GM12878 (cell line): ENCODE measurements at regions not wholly inside any gene's neighbourhood (a gene's known extent, or its start where the extent isn't known, plus 50 kb on each side); places are given as distances from the start of the nearest gene placed in this dataset.

Source experiments
- ATAC-seq: fragments of 200-7000 bp; cut with Tn5 transposase; 3 replicates; pipeline ENCODE4 v1.9.1; 2020; ENCODE audit warnings: mild to moderate bottlenecking, moderate library complexity
- BruUV-seq: library from RNA; stranded (reverse); fragments of 400-500 nt; replicated peaks from 2 replicates; lab custom pipeline; 2021; lab: Mats Ljungman, UMichigan
- CTCF ChIA-PET: fragments of 300-600 bp; sonication (Branson Sonifier 250); formaldehyde crosslinking; extraction: SDS; loops from one replicate; lab custom pipeline; 2021; ENCODE audit warnings: inconsistent platforms; lab: Yijun Ruan, JAX
- POLR2A ChIA-PET: fragments of 350-600 bp; formaldehyde crosslinking; extraction: SDS; loops from one replicate; lab custom pipeline; 2021; ENCODE audit warnings: inconsistent platforms; lab: Charles Lee
- RAD21 ChIA-PET: fragments of 300-600 bp; sonication (Branson Sonifier 250); formaldehyde crosslinking; loops from one replicate; lab custom pipeline; 2023; ENCODE audit warnings: antibody characterized with exemption; ENCODE audit not compliant: unreplicated experiment; lab: Charles Lee
- SMC1A ChIA-PET: fragments of 300-600 bp; sonication (Branson Sonifier 250); formaldehyde crosslinking; loops from one replicate; lab custom pipeline; 2023; ENCODE audit not compliant: unreplicated experiment, uncharacterized antibody; lab: Charles Lee
- DNase-seq: peaks from one replicate; pipeline ENCODE4 v3.0.0-alpha.2; 2011; ENCODE audit warnings: low read depth, low spot score
- FAIRE-seq: peaks from 3 replicates; lab custom pipeline; 2011; peaks lifted over from hg19 to GRCh38; lab: Jason Lieb, UNC
- H2AFZ ChIP-seq: 2 replicates; pipeline ENCODE4 v1.6.0; 2011; ENCODE audit warnings: low read depth, low read length, control low read depth; ENCODE audit not compliant: control insufficient read depth
- H3K27ac ChIP-seq: 2 replicates; pipeline ENCODE4 v1.5.1; 2011; ENCODE audit warnings: control low read depth; ENCODE audit not compliant: control insufficient read depth, insufficient read depth
- H3K27me3 ChIP-seq, 2 experiments: replicated peaks in 1 of 2; 2 replicates each; pipeline versions ENCODE4 v1.6.0 to v1.6.1; 2011; ENCODE audit warnings: low read length in 1 of 2; ENCODE audit not compliant: control insufficient read depth in 2 of 2, insufficient read depth in 2 of 2
- H3K36me3 ChIP-seq, 2 experiments: 2 replicates each; pipeline ENCODE4 v1.5.1; 2011; ENCODE audit warnings: low read length in 1 of 2; ENCODE audit not compliant: control insufficient read depth in 2 of 2, insufficient read depth in 2 of 2
- H3K4me1 ChIP-seq: 2 replicates; pipeline ENCODE4 v1.6.1; 2011; ENCODE audit warnings: mild to moderate bottlenecking, low read length, moderate library complexity, mixed read lengths; ENCODE audit not compliant: control insufficient read depth, insufficient read depth
- H3K4me2 ChIP-seq: 2 replicates; pipeline ENCODE4 v1.6.0; 2011; ENCODE audit warnings: control low read depth; ENCODE audit not compliant: control insufficient read depth, insufficient read depth
- H3K4me3 ChIP-seq: fragments of 200-600 bp; sonication (generic); 2 replicates; pipeline ENCODE4 v1.5.1; 2016
- H3K79me2 ChIP-seq: 2 replicates; pipeline ENCODE4 v1.6.0; 2011; ENCODE audit warnings: low read length; ENCODE audit not compliant: control insufficient read depth, insufficient read depth
- H3K9ac ChIP-seq: 2 replicates; pipeline ENCODE4 v1.8.0; 2011; ENCODE audit warnings: low read length, control low read depth, mixed read lengths; ENCODE audit not compliant: control insufficient read depth, insufficient read depth
- H3K9me3 ChIP-seq: replicated peaks from 3 replicates; pipeline ENCODE4 v1.5.1; 2011; ENCODE audit warnings: mild to moderate bottlenecking, low read length; ENCODE audit not compliant: control insufficient read depth, insufficient read depth
- H4K20me1 ChIP-seq: 2 replicates; pipeline ENCODE4 v1.6.0; 2011; ENCODE audit not compliant: control insufficient read depth, insufficient read depth
- BHLHE40 ChIP-seq, 2 experiments: fragments of 450-650 bp in 1 of 2; IDR thresholded peaks; 2 replicates each; pipeline ENCODE4 v1.6.1; 2011 to 2017; ENCODE audit warnings: low read depth in 2 of 2, borderline replicate concordance in 1 of 2, improper control_type of control experiment in 1 of 2, low read length in 1 of 2, mild to moderate bottlenecking in 1 of 2
- CBX5 ChIP-seq: sonication (generic); IDR thresholded peaks from 2 replicates; pipeline ENCODE4 v1.6.1; 2016; ENCODE audit warnings: low read depth, moderate library complexity, mild to moderate bottlenecking, inconsistent platforms
- CHD2 ChIP-seq: IDR thresholded peaks from 2 replicates; pipeline ENCODE4 v1.6.1; 2011; ENCODE audit warnings: low read depth, low read length, improper control_type of control experiment, borderline replicate concordance
- CHD4 ChIP-seq: fragments of 200-600 bp; sonication (generic); IDR thresholded peaks from 2 replicates; pipeline ENCODE4 v1.6.1; 2016; ENCODE audit warnings: mild to moderate bottlenecking
- DPF2 ChIP-seq: fragments of 450-650 bp; IDR thresholded peaks from 2 replicates; pipeline ENCODE4 v1.6.1; 2017; ENCODE audit warnings: mild to moderate bottlenecking
- EGR1 ChIP-seq, 2 experiments: IDR thresholded peaks; 1 replicate in 1 of 2; 2 replicates in 1 of 2; pipeline ENCODE4 v1.6.1; 2011 to 2012; ENCODE audit warnings: low read depth in 2 of 2, low read length in 2 of 2, borderline replicate concordance in 1 of 2, mild to moderate bottlenecking in 1 of 2, moderate library complexity in 1 of 2
- MEF2B ChIP-seq: fragments of 450-650 bp; IDR thresholded peaks from 2 replicates; pipeline ENCODE4 v1.6.1; 2018; ENCODE audit warnings: mild to moderate bottlenecking, moderate library complexity; ENCODE audit not compliant: partially characterized antibody, poor library complexity, severe bottlenecking
- MYC ChIP-seq: IDR thresholded peaks from 2 replicates; pipeline ENCODE4 v1.6.1; 2011; ENCODE audit warnings: mild to moderate bottlenecking, low read length, moderate library complexity, inconsistent platforms; ENCODE audit not compliant: insufficient read depth, insufficient replicate concordance, insufficient read length, severe bottlenecking
- PAX8 ChIP-seq: fragments of 450-650 bp; IDR thresholded peaks from 2 replicates; pipeline ENCODE4 v1.6.1; 2017; ENCODE audit warnings: mild to moderate bottlenecking, moderate library complexity
- RBBP5 ChIP-seq: fragments of 200-600 bp; sonication (generic); conservative IDR thresholded peaks from 2 replicates; pipeline ENCODE4 v1.6.1; 2016
- SUPT20H ChIP-seq: IDR thresholded peaks from 2 replicates; pipeline ENCODE4 v1.6.1; 2011; ENCODE audit warnings: low read depth, mild to moderate bottlenecking, low read length, moderate library complexity, borderline replicate concordance; ENCODE audit not compliant: control insufficient read depth
- SUZ12 ChIP-seq: fragments of 200-600 bp; sonication (generic); IDR thresholded peaks from one replicate; pipeline ENCODE4 v1.6.1; 2018; ENCODE audit warnings: antibody characterized with exemption, mild to moderate bottlenecking; ENCODE audit not compliant: unreplicated experiment
- TCF7 ChIP-seq: IDR thresholded peaks from 2 replicates; pipeline ENCODE4 v1.6.1; 2014; ENCODE audit warnings: antibody characterized with exemption, borderline replicate concordance
- ZNF592 ChIP-seq: fragments of 450-650 bp; IDR thresholded peaks from 2 replicates; pipeline ENCODE4 v1.6.1; 2017; ENCODE audit warnings: mild to moderate bottlenecking, moderate library complexity
- WGBS: methylation state at CpG from one replicate; pipeline ENCODE4 v1.1.6; 2016; ENCODE audit warnings: low lambda C conversion rate; ENCODE audit not compliant: insufficient replicate concordance, insufficient coverage; ENCODE audit errors: missing lambda C conversion rate; 5-methylcytosine and 5-hydroxymethylcytosine counted together
- in situ Hi-C: fragments of 300-500 bp; cut with MboI; formaldehyde crosslinking; loops from 9 replicates; pipeline ENCODE4 v1.14.3; 2018; ENCODE audit warnings: mixed read lengths
- intact Hi-C: fragments of 100-400 bp; cut with micrococcal nuclease; formaldehyde crosslinking; loops from one replicate; pipeline ENCODE4 v1.14.2; 2022; ENCODE audit not compliant: unreplicated experiment
- TF ChIP-seq, protein P1 (sequence below): IDR thresholded peaks from 2 replicates; pipeline ENCODE4 v1.6.1; 2011; ENCODE audit warnings: low read depth, mild to moderate bottlenecking, low read length, moderate library complexity, borderline replicate concordance; ENCODE audit errors: extremely low read depth
- TF ChIP-seq, protein P2 (sequence below), 3 experiments: IDR thresholded peaks in 2 of 3; conservative IDR thresholded peaks in 1 of 3; 2 replicates each; pipeline ENCODE4 v1.5.1; 2011; ENCODE audit warnings: low read depth in 3 of 3, low read length in 3 of 3, mild to moderate bottlenecking in 3 of 3, control low read depth in 2 of 3, moderate library complexity in 2 of 3, inconsistent platforms in 1 of 3, mixed read lengths in 1 of 3; ENCODE audit not compliant: control insufficient read depth in 2 of 3, insufficient read depth in 1 of 3; ENCODE audit errors: extremely low read depth in 1 of 3

DNA sequence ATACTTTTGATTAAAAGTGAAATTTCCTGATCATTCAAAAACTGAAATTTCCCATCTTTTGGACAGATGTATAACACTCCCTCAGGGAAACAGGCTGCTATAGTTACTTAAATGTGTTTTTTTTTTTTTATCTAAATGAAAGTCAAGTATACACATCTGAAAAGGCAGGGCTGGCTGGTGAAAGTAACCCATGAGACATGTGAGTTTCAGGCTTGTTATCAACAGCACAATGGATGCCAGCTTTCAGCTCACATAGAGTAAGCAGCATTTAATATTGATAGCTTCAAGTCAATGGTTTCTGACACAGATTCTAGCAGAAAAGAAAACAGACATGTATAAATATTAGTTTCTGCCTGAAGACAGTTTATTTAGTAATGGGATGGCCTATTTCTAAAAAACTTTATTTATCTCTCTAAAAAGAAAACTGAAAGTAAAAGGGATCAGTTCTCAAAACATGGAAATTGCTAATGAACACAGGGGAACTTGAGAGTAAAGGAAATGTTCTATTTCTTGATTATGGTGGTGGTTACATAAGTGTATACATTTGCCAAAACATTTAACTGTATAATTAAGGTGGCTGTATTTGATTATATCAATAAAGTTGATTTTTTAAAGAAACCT lies 89.7 kb upstream of the CMC1 start (continued):
- no peak for TF ChIP-seq EGR1 (IDR thresholded peaks at IDR 0.05; ENCODE audit: borderline replicate concordance in 1 of 2, low read depth in 2 of 2, low read length in 2 of 2)
- TF ChIP-seq RBBP5: no peak
- peak; percentile 18 to 40; a peak in 1 of 4 replicates for TF ChIP-seq BHLHE40 (IDR thresholded peaks at IDR 0.05; ENCODE audit: borderline replicate concordance in 1 of 2, low read depth in 2 of 2, low read length in 1 of 2)
- TF ChIP-seq MEF2B: peak; percentile 31
- TF ChIP-seq DPF2: 0 out of 2 replicates have a peak, but pooled peaks have one; percentile 34

DNA sequence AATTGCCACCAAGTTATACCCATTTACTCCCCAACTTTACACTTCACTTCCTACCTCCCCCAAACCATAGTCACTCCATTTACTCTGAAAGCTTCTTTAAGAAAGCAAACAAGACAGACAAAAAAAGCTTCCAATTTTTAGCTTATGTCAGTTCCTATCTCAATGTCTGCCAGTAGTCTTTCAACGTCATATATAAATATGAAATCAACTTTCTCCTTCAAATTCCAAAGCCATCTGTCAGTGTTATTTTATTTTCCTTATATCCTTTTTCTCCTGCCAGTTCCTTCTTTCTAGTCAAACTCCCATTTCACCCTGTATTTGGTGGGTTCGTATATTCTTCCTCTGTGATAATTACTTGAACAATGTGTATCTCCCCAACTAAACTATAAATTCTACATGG lies 85.8 kb upstream of the CMC1 start:
- Histone ChIP-seq H3K9ac (no peak overlapping the region), H3K36me3 (no peaks in the 10 kb centered on the region), H2AFZ (no peak overlapping the region), H3K4me1 (no peaks in the 10 kb centered on the region), H3K9me3 (no peaks in the 10 kb centered on the region; the same call in 1 of the 3 replicates), H3K27me3 (no peaks in the 10 kb centered on the region; a peak in 1 of 4 replicates), H3K27ac (no peak overlapping the region), H3K4me3 (no peak overlapping the region), H3K79me2 (no peaks in the 10 kb centered on the region), H4K20me1 (no peaks in the 10 kb centered on the region), H3K4me2 (no peak overlapping the region)
- ChIA-PET CTCF (no interaction called here), RAD21 (no interaction called here), SMC1A (interaction anchor here (0.8 to 2.5 kb wide), 6 partner anchors 10 to 71 kb away, joined by 3 to 11 read pairs (median 4); no protein-coding TSS in a partner anchor), POLR2A (interaction anchor here (0.7 kb wide), 1 partner anchor 59 kb away, joined by 3 read pairs; no protein-coding TSS in a partner anchor)
- intact Hi-C loops (no loop called here), in situ Hi-C loops (no loop called here)
- no peak for ATAC-seq
- FAIRE-seq: no peak
- no TSS peak for BruUV-seq
- DNase-seq: no peak
- WGBS: 16% methylated on average over 2 of the region's 2 CpGs
- no peak for TF ChIP-seq ZNF592
- TF ChIP-seq, protein P1, sequence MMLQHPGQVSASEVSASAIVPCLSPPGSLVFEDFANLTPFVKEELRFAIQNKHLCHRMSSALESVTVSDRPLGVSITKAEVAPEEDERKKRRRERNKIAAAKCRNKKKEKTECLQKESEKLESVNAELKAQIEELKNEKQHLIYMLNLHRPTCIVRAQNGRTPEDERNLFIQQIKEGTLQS: no peak
- TF ChIP-seq PAX8: no peak
- no peak for TF ChIP-seq TCF7
- no peak for TF ChIP-seq SUZ12
- no peak for TF ChIP-seq SUPT20H
- no peak for TF ChIP-seq CHD4
- no peak for TF ChIP-seq CHD2
- TF ChIP-seq MYC: no peak
- TF ChIP-seq, protein P2, sequence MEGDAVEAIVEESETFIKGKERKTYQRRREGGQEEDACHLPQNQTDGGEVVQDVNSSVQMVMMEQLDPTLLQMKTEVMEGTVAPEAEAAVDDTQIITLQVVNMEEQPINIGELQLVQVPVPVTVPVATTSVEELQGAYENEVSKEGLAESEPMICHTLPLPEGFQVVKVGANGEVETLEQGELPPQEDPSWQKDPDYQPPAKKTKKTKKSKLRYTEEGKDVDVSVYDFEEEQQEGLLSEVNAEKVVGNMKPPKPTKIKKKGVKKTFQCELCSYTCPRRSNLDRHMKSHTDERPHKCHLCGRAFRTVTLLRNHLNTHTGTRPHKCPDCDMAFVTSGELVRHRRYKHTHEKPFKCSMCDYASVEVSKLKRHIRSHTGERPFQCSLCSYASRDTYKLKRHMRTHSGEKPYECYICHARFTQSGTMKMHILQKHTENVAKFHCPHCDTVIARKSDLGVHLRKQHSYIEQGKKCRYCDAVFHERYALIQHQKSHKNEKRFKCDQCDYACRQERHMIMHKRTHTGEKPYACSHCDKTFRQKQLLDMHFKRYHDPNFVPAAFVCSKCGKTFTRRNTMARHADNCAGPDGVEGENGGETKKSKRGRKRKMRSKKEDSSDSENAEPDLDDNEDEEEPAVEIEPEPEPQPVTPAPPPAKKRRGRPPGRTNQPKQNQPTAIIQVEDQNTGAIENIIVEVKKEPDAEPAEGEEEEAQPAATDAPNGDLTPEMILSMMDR (IDR thresholded peaks at IDR 0.05 in 2 of 3, conservative IDR thresholded peaks at IDR 0.05 in 1 of 3; ENCODE audit: control insufficient read depth in 2 of 3, extremely low read depth in 1 of 3, insufficient read depth in 1 of 3, low read depth in 3 of 3, low read length in 3 of 3): no peak
- no peak for TF ChIP-seq CBX5
